IPS-15b (cell line): ENCODE measurements at regions not wholly inside any gene's neighbourhood (a gene's known extent, or its start where the extent isn't known, plus 50 kb on each side); places are given as distances from the start of the nearest gene placed in this dataset.

Experiments used
- H3K27me3 ChIP-seq: one replicate; pipeline ENCODE4 v1.6.1; 2013; ENCODE audit warnings: low read length; ENCODE audit not compliant: control insufficient read depth, insufficient read depth
- H3K36me3 ChIP-seq: one replicate; pipeline ENCODE4 v1.6.1; 2013; ENCODE audit warnings: low read length; ENCODE audit not compliant: control insufficient read depth, insufficient read depth
- H3K4me1 ChIP-seq: one replicate; pipeline ENCODE4 v1.6.1; 2013; ENCODE audit warnings: mild to moderate bottlenecking, low read length; ENCODE audit not compliant: control insufficient read depth, insufficient read depth
- H3K4me3 ChIP-seq: one replicate; pipeline ENCODE4 v1.5.1; 2013; ENCODE audit warnings: low read depth, low read length
- H3K9ac ChIP-seq: one replicate; pipeline ENCODE4 v1.6.1; 2013; ENCODE audit warnings: low read depth, mild to moderate bottlenecking, low read length
- H3K9me3 ChIP-seq: one replicate; pipeline ENCODE4 v1.6.1; 2013; ENCODE audit warnings: mild to moderate bottlenecking, low read length; ENCODE audit not compliant: control insufficient read depth, insufficient read depth

DNA sequence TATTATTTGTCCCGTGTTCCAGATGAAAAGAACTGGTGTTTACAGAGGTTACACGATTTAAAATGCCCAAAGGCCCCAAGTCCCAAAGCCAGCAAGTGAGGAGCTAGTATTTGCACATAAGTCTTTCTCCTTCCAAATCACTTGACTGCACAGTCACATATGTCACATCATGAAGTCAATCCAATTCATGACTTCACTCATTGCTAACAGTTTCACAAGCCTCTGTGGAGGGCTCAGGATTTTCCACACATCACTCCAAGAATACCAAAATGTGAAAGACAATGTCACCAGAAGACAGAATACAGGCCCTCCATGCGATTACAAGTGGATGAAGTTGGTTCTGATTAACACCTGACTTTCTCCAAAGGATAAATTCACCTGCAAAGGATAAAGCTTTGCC, 283.1 kb upstream of the UBE2E2 start:
- no peak overlapping the region for H3K4me3 ChIP-seq
- no peaks in the 10 kb centered on the region for H3K27me3 ChIP-seq
- no peak overlapping the region for H3K9ac ChIP-seq
- H3K4me1 ChIP-seq: no peaks in the 10 kb centered on the region
- H3K36me3 ChIP-seq: no peaks in the 10 kb centered on the region
- no peaks in the 10 kb centered on the region for H3K9me3 ChIP-seq

DNA sequence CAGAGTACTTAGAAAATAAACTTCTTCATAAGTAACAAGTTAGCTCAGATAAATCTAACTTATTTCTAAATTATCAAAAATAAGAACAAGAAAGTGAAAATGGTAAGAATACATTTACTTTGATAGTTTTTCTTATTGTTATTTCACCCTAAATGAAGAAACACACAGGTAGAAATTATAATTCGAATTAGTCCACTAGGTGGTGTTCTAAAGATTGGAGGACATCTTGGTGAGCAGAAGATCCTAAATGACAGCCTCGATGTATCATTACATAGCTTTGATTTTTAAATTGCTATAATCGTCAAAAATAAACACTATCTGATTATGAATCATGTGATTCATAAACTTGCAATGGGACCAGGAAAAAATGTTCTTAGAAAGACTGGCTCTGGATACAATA, 280.8 kb upstream of the UBE2E2 start:
- Histone ChIP-seq H3K9ac (no peak overlapping the region), H3K9me3 (no peaks in the 10 kb centered on the region), H3K36me3 (no peaks in the 10 kb centered on the region), H3K4me3 (no peak overlapping the region), H3K4me1 (no peaks in the 10 kb centered on the region), H3K27me3 (no peaks in the 10 kb centered on the region)

DNA sequence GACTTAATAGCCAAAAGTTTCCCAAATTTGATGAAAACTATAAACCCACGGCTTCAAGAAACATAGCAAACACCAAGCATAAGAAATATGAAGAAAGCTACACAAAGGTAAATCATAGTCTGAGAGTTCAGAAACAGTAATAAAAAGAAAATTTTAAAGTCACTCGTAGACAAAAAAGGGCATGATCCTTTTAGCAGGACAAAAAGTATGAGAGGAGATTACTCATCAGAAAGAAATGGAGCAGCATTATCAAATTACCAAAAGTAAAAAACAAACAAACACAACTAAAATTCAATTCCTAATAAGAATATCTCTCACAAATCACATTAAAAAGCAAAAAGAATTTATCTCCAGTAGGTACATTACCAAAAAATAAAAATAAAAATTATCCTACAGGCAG, 279.4 kb upstream of the UBE2E2 start:
- no peaks in the 10 kb centered on the region for H3K9me3 ChIP-seq
- H3K4me1 ChIP-seq: no peaks in the 10 kb centered on the region
- H3K4me3 ChIP-seq: no peak overlapping the region
- H3K27me3 ChIP-seq: no peaks in the 10 kb centered on the region
- H3K9ac ChIP-seq: no peak overlapping the region
- no peaks in the 10 kb centered on the region for H3K36me3 ChIP-seq

DNA sequence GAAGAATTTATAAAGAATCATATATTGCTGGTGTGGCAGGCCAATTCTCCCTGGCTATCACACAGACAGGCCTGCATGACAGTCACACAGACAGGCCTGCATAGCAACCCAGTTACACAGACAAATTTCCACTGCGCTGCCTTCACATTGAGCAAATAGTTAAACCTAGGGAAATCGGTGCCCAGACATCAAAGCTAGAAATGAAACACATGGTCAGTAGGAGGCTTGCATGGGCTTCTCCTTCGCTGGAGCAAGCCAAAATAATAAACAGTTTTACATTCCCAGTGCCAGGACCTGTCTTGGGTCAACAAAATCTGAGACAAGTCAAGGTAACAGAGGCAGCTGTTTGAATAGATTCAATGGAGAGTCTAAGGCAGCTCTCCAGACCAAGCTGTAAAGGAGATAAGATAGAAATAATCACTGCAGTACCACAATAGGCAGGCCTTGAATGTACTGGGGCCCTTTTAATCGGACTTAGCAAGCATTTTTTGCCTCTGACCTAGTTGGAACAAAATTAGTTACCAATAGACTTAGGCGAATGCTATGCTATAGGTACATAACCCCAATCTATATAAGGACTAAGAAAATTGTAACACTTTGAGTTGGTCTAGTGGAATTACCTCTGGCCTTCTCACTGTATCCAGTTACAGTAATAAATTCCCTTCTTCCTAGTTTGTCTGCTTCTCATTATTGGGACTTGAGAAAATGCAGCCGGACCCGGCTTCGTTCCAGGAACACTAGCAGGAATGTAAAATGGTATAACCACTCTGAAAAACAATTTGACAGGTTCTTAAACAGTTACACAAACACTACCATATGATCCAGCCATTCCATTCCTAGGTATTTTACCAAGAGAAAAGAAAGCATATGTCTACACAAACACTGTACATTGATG, 274.7 kb upstream of the UBE2E2 start:
- no peaks in the 10 kb centered on the region for H3K4me1 ChIP-seq
- no peaks in the 10 kb centered on the region for H3K9me3 ChIP-seq
- no peaks in the 10 kb centered on the region for H3K27me3 ChIP-seq
- H3K36me3 ChIP-seq: no peaks in the 10 kb centered on the region
- no peak overlapping the region for H3K9ac ChIP-seq
- H3K4me3 ChIP-seq: no peak overlapping the region

DNA sequence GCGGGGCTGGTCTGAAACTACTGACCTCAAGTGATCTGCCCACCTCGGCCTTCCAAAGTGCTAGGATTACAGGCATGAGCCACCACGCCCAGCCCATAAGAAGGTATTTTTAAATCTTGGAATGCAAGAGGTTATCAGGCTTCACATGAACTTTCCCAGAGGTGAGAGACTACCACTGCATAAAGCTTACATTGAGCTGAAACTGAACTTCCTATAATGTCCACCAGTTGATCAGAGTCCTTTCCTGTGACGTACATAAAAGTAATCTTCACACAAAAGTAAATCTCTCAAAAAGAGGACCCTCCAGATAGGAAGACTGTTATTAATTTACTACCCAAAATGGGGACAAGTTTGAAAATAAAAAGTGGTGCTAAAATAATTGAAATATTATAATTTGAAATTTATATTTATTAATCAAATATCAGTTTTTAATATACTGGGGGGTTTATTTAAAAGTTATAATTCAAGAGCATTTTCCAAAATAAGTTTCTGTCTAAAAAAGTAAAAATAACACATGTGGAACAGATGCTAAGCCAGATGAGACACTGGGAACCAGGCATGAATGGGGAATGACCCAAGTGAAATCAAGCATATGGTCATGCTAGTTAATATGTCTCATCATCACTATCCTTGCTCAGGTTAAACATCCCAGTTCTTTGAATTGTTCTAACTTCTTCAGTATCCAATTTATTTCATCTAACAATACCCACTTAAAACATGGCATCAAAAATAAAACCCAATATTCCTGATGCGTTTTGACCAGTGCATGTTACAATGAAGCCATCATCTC, 269.9 kb upstream of the UBE2E2 start:
- no peak overlapping the region for H3K4me3 ChIP-seq
- no peaks in the 10 kb centered on the region for H3K36me3 ChIP-seq

DNA sequence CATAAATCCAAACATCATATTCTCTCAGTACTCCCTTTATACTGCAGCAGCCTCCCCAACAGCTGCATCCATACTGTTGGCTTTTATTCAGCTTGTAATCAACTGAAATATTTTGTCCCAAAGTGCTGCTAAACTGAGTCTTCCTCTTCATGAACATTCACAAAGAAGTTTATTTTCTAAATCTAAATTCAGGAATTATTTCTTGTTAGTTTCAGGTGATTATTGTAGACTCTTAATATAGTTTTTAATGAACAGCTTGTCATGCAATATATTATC, 269.3 kb upstream of the UBE2E2 start:
- Histone ChIP-seq H3K9ac (no peak overlapping the region), H3K27me3 (no peaks in the 10 kb centered on the region), H3K9me3 (no peaks in the 10 kb centered on the region), H3K4me3 (no peak overlapping the region), H3K36me3 (no peaks in the 10 kb centered on the region), H3K4me1 (no peaks in the 10 kb centered on the region)

More for the DNA sequence above, 269.9 kb upstream of the UBE2E2 start:
- no peaks in the 10 kb centered on the region for H3K4me1 ChIP-seq
- no peaks in the 10 kb centered on the region for H3K27me3 ChIP-seq
- no peak overlapping the region for H3K9ac ChIP-seq
- H3K9me3 ChIP-seq: no peaks in the 10 kb centered on the region

DNA sequence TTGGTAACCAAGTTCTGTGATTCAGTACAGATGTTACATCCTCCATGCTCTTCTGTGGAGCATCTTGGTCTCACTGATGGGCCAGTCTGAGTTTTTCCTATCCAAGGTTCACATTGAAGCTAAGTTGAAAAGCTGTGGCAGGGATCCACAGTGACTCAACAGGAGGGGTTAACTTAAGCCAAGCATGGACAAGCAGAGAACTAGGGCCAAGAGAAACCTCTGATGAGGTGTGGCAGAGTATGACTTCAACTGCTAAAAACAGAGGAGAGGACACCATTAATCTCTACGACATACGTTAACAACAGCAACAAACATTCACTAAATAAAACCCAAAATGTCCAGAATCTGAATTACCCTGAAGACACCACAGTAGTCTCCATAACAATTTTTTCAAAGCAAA, 268.1 kb upstream of the UBE2E2 start:
- H3K9ac ChIP-seq: no peak overlapping the region
- no peaks in the 10 kb centered on the region for H3K9me3 ChIP-seq
- H3K4me3 ChIP-seq: no peak overlapping the region
- H3K4me1 ChIP-seq: no peaks in the 10 kb centered on the region
- H3K36me3 ChIP-seq: no peaks in the 10 kb centered on the region
- no peaks in the 10 kb centered on the region for H3K27me3 ChIP-seq

DNA sequence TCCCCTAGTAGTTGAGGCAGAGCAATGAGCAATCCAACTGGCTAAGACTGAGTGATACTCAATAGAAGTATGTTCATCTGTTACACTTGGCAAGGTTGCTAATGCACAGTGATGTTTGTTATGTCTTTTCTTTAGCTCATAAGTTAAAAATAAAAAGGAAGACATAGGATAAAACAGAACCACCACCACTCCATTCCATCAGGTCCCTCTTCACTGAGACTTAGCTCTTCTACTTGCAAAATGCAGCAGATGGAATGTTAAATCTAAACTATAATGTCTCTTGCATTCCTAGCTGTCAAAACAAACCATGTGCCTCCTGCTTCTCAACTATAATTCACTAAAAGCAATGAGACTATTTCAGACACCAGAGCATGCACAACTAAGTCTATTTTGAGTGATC, 265.6 kb upstream of the UBE2E2 start:
- Histone ChIP-seq H3K27me3 (no peaks in the 10 kb centered on the region), H3K36me3 (no peaks in the 10 kb centered on the region), H3K9ac (no peak overlapping the region)

DNA sequence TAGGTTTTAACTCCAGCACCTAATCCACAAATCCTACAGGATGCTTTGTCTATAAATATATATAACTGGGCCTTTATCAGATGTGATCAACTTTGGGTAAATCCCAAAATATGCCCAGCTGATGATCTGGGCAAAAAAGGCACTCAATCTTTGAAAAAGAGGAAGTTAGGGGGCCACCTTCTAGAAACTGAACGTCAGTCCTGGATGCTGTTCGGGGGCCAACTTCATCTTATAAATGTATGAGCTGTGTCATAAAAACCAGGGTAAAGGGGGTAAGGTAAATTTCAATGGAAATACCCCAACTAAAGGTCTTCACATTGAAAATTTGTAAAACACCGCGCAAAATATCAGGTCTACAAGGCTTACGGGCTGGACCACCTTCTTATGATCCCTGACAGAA, 264.4 kb upstream of the UBE2E2 start:
- H3K36me3 ChIP-seq: no peaks in the 10 kb centered on the region
- no peaks in the 10 kb centered on the region for H3K4me1 ChIP-seq
- no peaks in the 10 kb centered on the region for H3K9me3 ChIP-seq
- H3K27me3 ChIP-seq: no peaks in the 10 kb centered on the region
- no peak overlapping the region for H3K9ac ChIP-seq
- no peak overlapping the region for H3K4me3 ChIP-seq

More for the DNA sequence above, 265.6 kb upstream of the UBE2E2 start:
- Histone ChIP-seq H3K4me1 (no peaks in the 10 kb centered on the region), H3K9me3 (no peaks in the 10 kb centered on the region), H3K4me3 (no peak overlapping the region)

DNA sequence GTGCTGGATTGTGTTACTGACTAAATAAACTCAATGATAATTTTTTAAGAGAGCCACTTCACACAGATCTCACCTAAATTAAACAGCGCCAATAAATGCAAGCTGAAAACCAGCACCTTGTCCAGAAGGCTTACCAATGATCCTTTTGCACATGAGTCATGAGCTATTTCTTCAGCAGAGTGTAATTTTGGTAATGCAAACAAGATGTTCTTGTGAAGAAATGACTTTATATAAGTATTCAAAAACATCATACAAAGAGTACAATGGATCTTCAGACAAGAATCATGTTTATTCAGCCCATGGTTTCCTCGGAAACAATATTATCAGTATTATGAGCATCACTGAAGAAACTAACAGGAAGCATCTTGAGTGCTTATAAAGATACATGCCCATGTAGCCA, 263.8 kb upstream of the UBE2E2 start:
- H3K9me3 ChIP-seq: no peaks in the 10 kb centered on the region
- H3K4me1 ChIP-seq: no peaks in the 10 kb centered on the region
- no peak overlapping the region for H3K4me3 ChIP-seq
- no peak overlapping the region for H3K9ac ChIP-seq
- no peaks in the 10 kb centered on the region for H3K36me3 ChIP-seq
- H3K27me3 ChIP-seq: no peaks in the 10 kb centered on the region

DNA sequence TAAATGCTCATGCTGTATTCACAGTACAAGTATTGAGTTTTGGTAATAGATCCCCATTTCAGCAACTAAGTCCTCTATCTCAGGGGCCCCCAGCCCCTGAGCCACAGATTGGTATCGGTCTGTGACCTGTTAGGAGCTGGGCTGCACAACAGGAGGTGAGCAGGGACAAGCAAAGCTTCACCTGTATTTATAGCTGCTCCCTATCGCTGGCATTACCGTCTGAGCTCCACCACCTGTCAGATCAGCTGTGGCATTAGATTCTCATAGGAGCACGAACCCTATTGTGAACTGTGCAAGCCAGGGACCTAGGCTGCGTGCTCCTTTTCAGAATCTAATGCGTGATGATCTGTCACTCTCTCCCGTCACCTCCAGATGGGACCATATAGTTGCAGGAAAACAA, 262.8 kb upstream of the UBE2E2 start:
- Histone ChIP-seq H3K4me1 (no peaks in the 10 kb centered on the region), H3K4me3 (no peak overlapping the region), H3K36me3 (no peaks in the 10 kb centered on the region), H3K9me3 (no peaks in the 10 kb centered on the region), H3K27me3 (no peaks in the 10 kb centered on the region), H3K9ac (no peak overlapping the region)

DNA sequence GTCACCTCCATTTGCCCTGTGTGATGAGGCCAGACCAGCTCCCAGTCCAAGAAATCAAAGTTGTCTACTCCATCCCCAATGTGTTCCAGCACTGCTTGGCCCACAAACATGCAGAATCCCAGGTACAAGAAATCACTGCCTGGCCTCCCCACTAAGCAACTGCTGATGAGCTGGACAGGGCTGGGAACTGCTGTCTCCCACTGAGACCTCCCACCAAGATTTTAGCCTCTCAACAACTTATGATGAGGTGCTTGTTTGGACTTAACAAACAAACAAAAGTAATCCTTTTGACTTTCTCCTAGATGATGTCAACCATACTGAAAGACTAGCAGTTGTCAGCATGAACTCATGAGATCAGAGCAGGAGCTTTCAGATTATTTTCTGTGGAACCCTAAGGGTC, 260.1 kb upstream of the UBE2E2 start:
- Histone ChIP-seq H3K9ac (no peak overlapping the region), H3K4me1 (no peaks in the 10 kb centered on the region), H3K36me3 (no peaks in the 10 kb centered on the region), H3K27me3 (no peaks in the 10 kb centered on the region), H3K4me3 (no peak overlapping the region), H3K9me3 (peaks cover 2% of the 10 kb centered on the region)
